HUDEP-2 (cell line): ENCODE measurements at regions not wholly inside any gene's neighbourhood (a gene's known extent, or its start where the extent isn't known, plus 50 kb on each side); places are given as distances from the start of the nearest gene placed in this dataset.

Source experiments
- DNase-seq, 76 experiments: peaks; one replicate each; lab custom pipeline; 2025; ENCODE audit not compliant: unreplicated experiment in 76 of 76; lab: John Stamatoyannopoulos, UW

- DNase-seq, result no peak
These were observed 335.6 kb upstream of the ASIC2 start for GRCh38 chr17:33628500-33629346.

DNA sequence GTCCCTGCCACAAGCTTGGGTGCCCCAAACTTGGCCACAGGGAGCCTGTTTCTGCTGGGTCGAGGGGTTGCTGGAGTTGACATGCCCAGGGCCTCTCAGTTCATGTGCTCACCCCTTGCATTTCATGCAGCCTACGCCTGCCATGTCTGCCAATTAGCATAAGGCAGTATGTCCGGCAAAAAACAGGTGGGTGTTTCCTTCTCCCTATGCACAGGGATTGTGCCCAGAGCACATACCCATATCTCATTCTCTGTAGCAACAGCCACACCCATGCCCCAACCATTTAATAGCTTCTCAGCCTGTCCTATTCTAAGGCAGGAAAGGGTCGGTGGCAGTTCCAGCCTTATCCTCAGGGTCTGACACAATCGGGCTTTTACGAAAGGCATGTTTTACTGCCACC lies 340.4 kb upstream of the ASIC2 start:
- DNase-seq, result no peak

GRCh38 chr17:33637534-33637933 lies 344.4 kb upstream of the ASIC2 start:
- no peak for DNase-seq

- DNase-seq, result no peak
These were observed 346.2 kb upstream of the ASIC2 start for GRCh38 chr17:33639103-33639880.

DNA sequence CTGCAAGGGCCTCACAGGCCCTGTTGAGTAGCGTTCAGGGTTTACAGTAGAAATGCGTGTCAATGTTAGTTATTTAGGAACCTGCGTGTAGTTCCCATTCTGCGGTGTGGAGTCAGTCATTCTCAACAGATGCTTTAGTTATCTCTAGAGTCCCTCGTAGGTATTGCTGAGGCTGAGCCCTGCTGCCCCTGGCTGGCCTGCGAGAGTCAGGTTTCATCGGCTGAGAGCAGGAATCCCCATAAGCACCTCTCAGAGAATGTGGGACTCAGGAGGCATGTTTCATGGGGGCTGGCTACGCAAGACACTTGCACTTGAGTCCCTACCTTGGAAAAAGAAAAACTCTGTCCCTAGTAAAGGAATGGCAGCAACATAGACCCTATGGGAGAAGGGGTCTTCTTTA lies 347.5 kb upstream of the ASIC2 start:
- no peak for DNase-seq

DNA sequence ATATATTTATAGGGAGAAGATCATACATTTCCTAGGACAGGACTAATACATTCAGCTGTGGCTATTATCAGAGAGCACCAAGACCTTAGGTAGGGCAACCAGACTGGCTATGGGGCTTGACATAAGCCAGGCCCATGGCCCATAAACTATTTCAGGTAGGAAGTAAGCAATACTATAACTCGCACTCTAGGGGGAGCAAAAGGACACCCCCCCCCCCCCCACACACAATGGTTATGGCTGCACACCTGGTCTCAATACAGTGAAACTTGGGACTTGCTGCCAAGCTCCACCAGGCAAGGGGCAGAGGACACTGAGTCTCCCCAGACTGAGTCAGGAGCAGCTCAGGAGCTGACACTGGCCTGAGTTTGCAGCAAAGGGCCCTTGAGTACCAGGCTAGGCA lies 348.9 kb upstream of the ASIC2 start:
- peak in 3 of 76 experiments; percentile 2 to 5 (median 2) for DNase-seq

DNA sequence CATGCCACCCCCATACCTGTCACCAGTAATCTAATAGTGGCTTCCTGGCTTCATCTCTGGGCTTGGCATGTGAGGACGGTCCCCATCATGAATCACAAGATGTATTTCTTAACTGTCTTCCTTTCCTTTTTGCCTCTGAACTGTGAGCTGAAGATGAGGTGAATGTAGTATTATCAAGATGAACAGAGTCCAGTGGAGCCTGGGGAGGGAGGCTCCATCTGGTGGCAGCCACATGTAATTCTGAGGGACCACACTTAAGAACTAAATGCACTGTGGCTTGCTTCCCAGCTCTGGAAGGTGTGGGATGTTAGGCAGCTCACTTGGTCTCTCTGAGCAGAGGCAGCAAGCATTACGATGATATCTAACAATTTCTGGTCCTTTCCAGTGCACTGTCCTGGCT lies 354.9 kb upstream of the ASIC2 start:
- peak in 5 of 76 experiments; percentile 1 to 28 (median 6) for DNase-seq

GRCh38 chr17:33650304-33650703 lies 357.2 kb upstream of the ASIC2 start:
- DNase-seq, result no peak

- no peak for DNase-seq
These were observed 358.6 kb upstream of the ASIC2 start for GRCh38 chr17:33651686-33652085.

DNA sequence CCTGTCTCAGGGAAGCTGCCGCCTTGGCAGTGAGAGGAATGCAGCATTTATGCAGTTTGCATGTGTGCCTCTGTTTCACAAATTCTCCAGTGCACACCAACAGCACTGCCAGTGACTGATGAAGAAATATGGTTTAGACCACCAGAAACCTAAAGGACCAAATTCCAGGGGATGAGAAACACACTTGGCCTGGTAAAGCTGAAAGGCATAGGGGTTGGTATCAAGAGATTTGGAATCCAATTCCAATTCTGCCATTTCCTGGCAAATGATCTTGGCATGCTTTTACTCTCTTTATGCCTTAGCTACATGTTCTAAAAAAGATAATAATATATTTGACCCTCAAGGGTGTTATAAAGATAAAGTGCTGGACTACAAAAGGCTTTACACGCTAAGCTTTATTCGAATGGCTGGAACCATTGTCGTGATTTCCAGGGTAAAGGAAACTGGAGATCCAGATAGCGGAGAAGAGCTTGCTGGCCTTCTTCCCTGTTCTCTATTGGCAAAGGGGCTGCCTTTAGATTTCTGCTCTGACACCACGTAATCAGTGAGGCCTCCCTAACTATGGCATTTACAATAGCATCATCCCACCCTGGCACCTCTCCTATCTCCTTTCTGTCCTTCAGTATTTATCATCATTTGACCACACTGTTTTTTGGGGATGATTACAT lies 359.8 kb upstream of the ASIC2 start:
- DNase-seq, result no peak

DNA sequence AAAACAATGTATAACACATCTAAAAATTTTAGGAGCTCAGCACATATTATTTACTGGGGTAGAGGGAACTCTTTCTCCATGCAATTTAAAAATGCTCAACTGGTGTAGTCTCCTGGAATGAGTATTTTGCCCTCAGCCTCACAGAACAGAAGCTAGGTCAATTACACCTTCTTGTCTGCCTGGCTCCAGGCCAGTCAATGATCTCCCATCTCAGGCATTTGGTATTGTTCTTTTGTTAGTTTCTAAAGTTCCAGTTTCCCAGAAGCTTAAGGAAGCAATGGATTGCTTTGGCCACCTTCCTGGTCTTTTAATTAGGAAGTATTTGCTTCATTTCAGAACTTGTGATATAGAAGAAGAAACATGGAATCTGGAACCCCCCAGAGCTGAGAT lies 360.3 kb upstream of the ASIC2 start:
- no peak for DNase-seq

- no peak for DNase-seq
These were observed 364.1 kb upstream of the ASIC2 start for GRCh38 chr17:33657181-33657580.

DNA sequence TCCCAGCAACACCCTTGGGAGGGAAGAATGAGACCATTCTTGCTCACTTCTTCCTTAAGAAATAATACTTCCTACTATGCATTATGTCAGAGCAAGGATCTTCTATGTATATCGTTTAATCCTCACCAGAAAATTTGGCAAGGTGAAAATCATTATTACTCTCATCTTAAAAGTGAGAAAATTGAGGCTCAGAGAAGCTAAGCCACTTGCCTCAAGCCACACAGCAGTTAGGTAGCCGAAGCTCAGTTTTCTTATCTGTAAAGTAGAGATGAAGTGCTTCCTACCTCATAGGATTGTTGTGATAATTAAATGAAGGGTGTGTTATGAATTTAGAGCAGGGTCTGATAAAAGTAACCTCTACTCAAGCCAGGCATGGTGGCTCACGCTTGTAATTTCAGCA lies 368.9 kb upstream of the ASIC2 start:
- no peak for DNase-seq

GRCh38 chr17:33664116-33664840 lies 371.2 kb upstream of the ASIC2 start:
- no peak for DNase-seq

DNA sequence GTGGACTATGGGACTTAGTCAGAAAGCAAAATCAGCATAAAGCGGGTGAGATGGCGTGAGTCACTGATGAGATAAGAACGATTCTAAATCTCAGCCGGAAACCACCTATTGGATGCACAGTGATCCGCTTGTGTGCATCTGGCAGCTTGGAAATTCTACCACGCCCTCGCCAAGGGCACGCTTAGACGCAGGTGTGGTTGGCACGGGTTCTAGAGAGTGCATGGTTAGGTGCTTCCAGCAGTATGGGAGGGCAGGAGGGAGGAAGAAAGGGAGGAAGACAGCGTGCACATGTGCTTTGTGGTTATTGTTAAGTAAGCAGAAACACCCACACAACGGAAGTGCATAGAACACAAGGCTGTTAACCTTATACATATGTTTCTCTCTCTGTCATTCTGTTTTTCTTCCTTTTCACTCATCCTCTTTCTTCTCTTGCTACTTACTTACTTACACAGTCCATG lies 374.0 kb upstream of the ASIC2 start:
- DNase-seq, result no peak

GRCh38 chr17:33667671-33668070 lies 374.6 kb upstream of the ASIC2 start:
- no peak for DNase-seq

GRCh38 chr17:33668516-33668915 lies 375.4 kb upstream of the ASIC2 start:
- DNase-seq, result no peak

- no peak for DNase-seq
These were observed 378.4 kb upstream of the ASIC2 start for GRCh38 chr17:33671491-33671890.

DNA sequence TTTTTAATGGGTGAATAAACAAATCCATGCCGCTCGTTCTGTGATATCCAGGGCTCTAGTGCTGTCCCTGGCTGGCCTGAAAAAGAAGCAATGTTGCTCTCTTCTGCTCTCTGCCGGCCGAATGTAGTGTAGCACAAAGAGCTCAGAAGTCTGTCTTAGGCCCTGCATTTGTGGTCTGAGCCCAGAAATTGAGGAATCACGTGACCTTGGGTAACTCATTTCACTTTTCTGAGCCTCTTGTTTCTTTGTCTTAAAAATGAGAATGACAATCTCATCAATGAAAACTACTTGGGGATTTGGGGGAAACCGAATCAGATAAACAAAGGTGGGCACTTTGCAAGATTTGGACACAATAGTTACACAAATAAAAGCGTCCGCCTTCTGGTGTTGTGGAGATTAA lies 381.6 kb upstream of the ASIC2 start:
- peak in 42 of 76 experiments; percentile 2 to 58 (median 16) for DNase-seq

DNA sequence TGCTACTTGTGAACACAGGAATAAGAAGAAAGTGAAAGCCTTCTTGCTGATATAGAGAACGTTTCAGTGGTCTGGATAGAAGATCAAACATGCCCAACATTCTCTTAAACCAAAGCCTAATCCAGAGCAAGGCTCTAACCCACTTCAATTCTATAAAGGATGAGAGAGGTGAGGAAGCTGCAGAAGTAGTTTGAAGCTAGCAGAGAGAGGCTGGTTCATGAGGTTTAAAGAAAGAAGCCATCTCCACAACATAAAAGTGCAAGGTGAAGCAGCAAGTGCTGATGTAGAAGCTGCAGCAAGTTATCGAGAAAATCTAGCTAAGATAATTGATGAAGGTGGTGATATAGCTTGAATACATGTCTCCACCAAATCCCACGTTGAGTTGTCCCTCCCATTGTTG lies 383.3 kb upstream of the ASIC2 start:
- DNase-seq, result no peak

DNA sequence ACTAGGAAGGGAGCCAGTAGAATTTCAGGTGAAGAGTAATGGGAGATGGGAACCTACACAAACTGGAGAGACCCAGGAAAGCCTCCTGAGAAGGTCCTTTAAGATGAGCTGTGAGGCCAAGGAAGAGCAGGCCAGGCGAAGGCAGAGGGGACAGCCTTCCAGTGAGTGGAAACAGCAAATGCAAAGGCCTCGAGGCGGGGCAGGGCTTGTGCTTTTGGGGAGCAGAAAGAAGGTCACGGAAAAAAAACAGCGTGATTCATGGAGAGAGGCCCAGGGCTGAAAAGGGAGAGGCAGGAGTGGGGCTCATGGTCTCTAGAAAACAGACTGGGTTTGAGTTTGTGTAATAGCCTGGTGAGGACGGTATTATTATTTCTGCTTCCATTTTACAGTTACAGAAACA lies 386.5 kb upstream of the ASIC2 start:
- no peak for DNase-seq
